Astrocyte of the cerebellum (primary cell): ENCODE measurements at regions not wholly inside any gene's neighbourhood (a gene's known extent, or its start where the extent isn't known, plus 50 kb on each side); places are given as distances from the start of the nearest gene placed in this dataset.

ENCODE experiments used
- DNase-seq: peaks from one replicate; pipeline ENCODE4 v3.0.0-alpha.2; 2011; ENCODE audit warnings: low read depth
- H3K4me3 ChIP-seq: 2 replicates; pipeline ENCODE4 v1.5.1; 2011; ENCODE audit warnings: mild to moderate bottlenecking, low read depth, low read length, moderate library complexity
- CTCF ChIP-seq: IDR thresholded peaks from 2 replicates; pipeline ENCODE4 v1.5.1; 2012; ENCODE audit warnings: low read length, low read depth, moderate library complexity, mild to moderate bottlenecking; ENCODE audit errors: missing control alignments
- in situ Hi-C: cut with HindIII; loops from 2 replicates; pipeline ENCODE4 v1.10.0; 2017; ENCODE audit warnings: low sequenced_read_pairs

GRCh38 chr2:38446418-38446817 is 69.3 kb upstream of the ATL2 start:
- in situ Hi-C loops: no loop called here
- no peak for DNase-seq

GRCh38 chr2:38444247-38444646 is 67.2 kb upstream of the ATL2 start:
- in situ Hi-C loops: no loop called here
- no peak overlapping the region for H3K4me3 ChIP-seq
- DNase-seq: peak; percentile 74
- TF ChIP-seq CTCF: no peak

More at GRCh38 chr2:38446418-38446817, 69.3 kb upstream of the ATL2 start:
- H3K4me3 ChIP-seq: no peak overlapping the region
- TF ChIP-seq CTCF: no peak

- TF ChIP-seq CTCF: no peak
- H3K4me3 ChIP-seq: no peak overlapping the region
- DNase-seq: peak; percentile 86
- in situ Hi-C loops: no loop called here
Observed at GRCh38 chr2:38442643-38443541, 65.8 kb upstream of the ATL2 start.

GRCh38 chr2:38441346-38441745 is 64.3 kb upstream of the ATL2 start:
- in situ Hi-C loops: no loop called here
- TF ChIP-seq CTCF: no peak
- no peak for DNase-seq
- H3K4me3 ChIP-seq: no peak overlapping the region

GRCh38 chr2:38440655-38441054 is 63.6 kb upstream of the ATL2 start:
- in situ Hi-C loops: no loop called here
- no peak for DNase-seq
- no peak for TF ChIP-seq CTCF
- H3K4me3 ChIP-seq: no peak overlapping the region

GRCh38 chr2:38439863-38440262 is 62.8 kb upstream of the ATL2 start:
- TF ChIP-seq CTCF: no peak
- in situ Hi-C loops: no loop called here
- H3K4me3 ChIP-seq: no peak overlapping the region
- no peak for DNase-seq
